GM19467 (cell line): ENCODE measurements at regions not wholly inside any gene's neighbourhood (a gene's known extent, or its start where the extent isn't known, plus 50 kb on each side); places are given as distances from the start of the nearest gene placed in this dataset.

Source experiments
- ATAC-seq: cut with Tn5 transposase; IDR thresholded peaks from one replicate; pipeline ENCODE4 v1.9.1; 2021; ENCODE audit warnings: mild to moderate bottlenecking, moderate library complexity; ENCODE audit not compliant: unreplicated experiment

- no peak for ATAC-seq
These were observed 77.2 kb upstream of the CALCR start for GRCh38 chr7:93651603-93652159.

- no peak for ATAC-seq
These were observed 72.0 kb upstream of the CALCR start for GRCh38 chr7:93646538-93646937.

GRCh38 chr7:93636276-93636675 lies 61.8 kb upstream of the CALCR start:
- ATAC-seq, result no peak

GRCh38 chr7:93632371-93632770 lies 57.8 kb upstream of the CALCR start:
- ATAC-seq, result no peak

- ATAC-seq, result no peak
These were observed 54.8 kb upstream of the CALCR start for GRCh38 chr7:93629291-93629801.

- ATAC-seq, result no peak
These were observed 52.3 kb upstream of the CALCR start for GRCh38 chr7:93626869-93627268.
